HL-60/S4 (cell line): ENCODE measurements at regions not wholly inside any gene's neighbourhood (a gene's known extent, or its start where the extent isn't known, plus 50 kb on each side); places are given as distances from the start of the nearest gene placed in this dataset.

Source experiments
- in situ Hi-C: fragments of 300-500 bp; cut with MboI; formaldehyde crosslinking; loops from 2 replicates; pipeline ENCODE4 v1.14.3; 2022; ENCODE audit warnings: low sequenced_read_pairs

DNA sequence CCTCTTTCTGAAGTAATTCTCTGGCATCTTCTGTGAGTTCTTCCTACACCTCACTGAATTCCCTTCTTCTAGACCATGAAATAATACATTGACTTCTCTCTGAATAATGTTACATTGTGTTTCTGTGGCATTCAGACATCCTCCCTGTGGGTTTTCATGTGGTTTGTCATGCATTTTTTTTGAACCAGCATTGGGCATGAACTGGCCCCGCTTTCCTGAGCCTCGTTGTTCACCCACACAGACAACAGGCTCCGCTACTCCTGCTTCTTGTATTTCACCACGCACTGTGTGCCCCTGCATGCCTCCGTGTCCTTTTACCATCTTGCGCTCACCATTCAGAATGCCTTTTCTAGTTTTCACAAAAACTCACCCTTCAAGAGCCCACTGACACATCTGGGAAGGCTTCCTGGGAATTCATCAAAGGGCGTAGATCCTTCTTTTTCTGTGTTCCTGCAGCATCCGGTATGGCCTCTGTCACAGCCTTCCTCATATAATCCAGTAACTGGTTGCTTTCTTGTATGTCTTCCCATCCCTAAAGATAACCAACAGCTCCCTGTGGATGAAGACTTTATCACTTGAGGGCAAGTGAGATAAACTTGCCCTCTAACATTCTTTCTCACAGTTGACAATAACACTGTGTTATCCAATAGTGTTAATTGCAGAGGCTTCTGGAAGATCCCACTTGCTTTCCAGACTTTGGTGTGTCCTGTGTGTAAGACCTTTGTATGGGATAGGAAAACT lies 51.5 kb upstream of the ADAMTSL1 start:
- in situ Hi-C loops, result no loop called here

DNA sequence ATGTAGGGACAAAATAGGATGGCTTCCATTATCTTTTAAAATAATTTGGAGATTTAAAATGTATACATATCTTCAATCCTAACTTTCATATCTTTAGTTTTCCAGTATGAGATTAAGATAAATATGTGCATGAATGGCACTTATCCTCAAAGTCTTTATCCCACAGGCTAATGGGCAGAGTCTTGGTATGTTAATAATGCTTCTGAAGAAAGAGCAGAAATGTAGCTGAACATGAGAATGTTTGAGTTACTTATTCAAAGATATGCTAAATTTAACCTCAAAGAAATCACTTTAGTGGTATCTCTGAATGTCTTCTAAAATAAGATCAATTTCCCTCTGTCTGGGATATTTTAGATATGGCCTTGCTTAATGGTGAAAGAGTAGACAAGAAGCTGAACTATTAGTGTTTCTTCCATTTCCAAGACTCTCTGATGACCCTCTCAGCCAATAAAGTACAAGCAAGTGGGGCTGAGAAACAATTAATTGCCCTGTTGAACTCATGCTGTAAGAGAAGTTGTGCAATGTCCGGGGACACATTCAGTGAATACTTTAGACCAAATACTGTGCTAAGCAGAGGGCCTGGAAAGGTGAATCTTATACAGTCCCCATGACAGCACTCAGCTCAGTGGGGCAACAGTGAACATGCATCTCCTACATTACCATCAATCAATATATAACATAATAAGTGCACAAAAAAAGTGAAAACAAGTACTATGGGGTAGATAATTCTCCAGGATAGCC lies 50.0 kb upstream of the ADAMTSL1 start:
- in situ Hi-C loops, result no loop called here
